ENCODE measurements at regions not wholly inside any gene's neighbourhood (a gene's known extent, or its start where the extent isn't known, plus 50 kb on each side); places are given as distances from the start of the nearest gene placed in this dataset. TPM values are rescaled to one million over a fixed set of nuclear protein-coding genes. Genes with fewer than 3 reads are reported as not detected.
A peak's percentile ranks its signal among the peaks of the same experiment; 100 is the strongest.

DNA sequence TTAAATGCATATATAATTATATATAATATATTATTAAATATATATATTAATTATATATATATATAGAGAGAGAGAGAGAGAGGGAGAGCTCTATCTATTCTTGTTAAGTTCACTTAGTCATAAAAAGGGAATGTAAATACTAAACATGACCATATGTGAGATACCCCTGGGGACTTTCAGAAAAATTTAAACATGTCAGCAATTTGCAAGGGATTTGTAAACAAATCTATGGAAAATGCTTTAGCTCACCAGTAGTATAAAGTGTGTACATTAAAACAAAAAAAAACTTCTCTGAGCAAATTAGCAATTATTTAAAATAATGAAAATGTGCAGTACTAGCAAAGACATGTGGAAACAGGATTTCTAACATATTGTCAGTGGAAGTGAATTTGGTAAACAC is 1755.5 kb downstream of the PCDH19 start:
- POLR2A ChIA-PET (ENCODE audit: unreplicated experiment), result no interaction called here
- Histone ChIP-seq H3K9me3 (ENCODE audit: control insufficient read depth, insufficient read depth, low read length) (no peaks in the 10 kb centered on the region; the same call in 1 of the 2 replicates), H3K18ac (ENCODE audit: low read depth, low read length) (no peak overlapping the region), H2AFZ (replicated peaks; ENCODE audit: low read length, poor library complexity) (no peak overlapping the region), H3K4me2 (ENCODE audit: low read depth, low read length) (no peak overlapping the region), H4K20me1 (ENCODE audit: insufficient read depth, low read length) (no peaks in the 10 kb centered on the region), H3K4me1 (ENCODE audit: control insufficient read depth, insufficient read depth, low read length) (no peaks in the 10 kb centered on the region), H4K91ac (ENCODE audit: insufficient read depth, low read depth, low read length) (no peak overlapping the region), H3K9ac (ENCODE audit: low read depth, low read length) (no peak overlapping the region), H3K4me3 (ENCODE audit: insufficient read depth, low read depth, low read length) (no peak overlapping the region), H2BK5ac (ENCODE audit: low read depth, low read length, poor library complexity, severe bottlenecking) (no peak overlapping the region), H4K8ac (ENCODE audit: low read depth in 2 of 2, low read length in 2 of 2) (no peak overlapping the region), H3K9me1 (ENCODE audit: insufficient read depth, low read length) (no peaks in the 10 kb centered on the region), H3K4ac (ENCODE audit: low read depth, low read length) (no peak overlapping the region), H3K36me3 (ENCODE audit: control insufficient read depth, insufficient read depth, low read length) (no peaks in the 10 kb centered on the region), H3K14ac (replicated peaks; ENCODE audit: low read depth, low read length) (no peak overlapping the region), H2AK9ac (replicated peaks; ENCODE audit: low read depth, low read length, poor library complexity) (no peak overlapping the region), H3K56ac (ENCODE audit: extremely low read depth, insufficient read depth, low read length) (no peak overlapping the region), H3K23ac (ENCODE audit: low read depth, low read length) (no peak overlapping the region), H2AK5ac (ENCODE audit: low read depth, low read length) (no peak overlapping the region), H3K27me3 (ENCODE audit: control insufficient read depth, insufficient read depth, low read length) (no peaks in the 10 kb centered on the region), H3K27ac (ENCODE audit: insufficient read depth, low read length) (no peak overlapping the region), H2BK15ac (ENCODE audit: low read depth, low read length) (no peak overlapping the region), H2BK120ac (ENCODE audit: low read depth, low read length) (no peak overlapping the region), H4K5ac (ENCODE audit: low read depth, low read length) (no peak overlapping the region), H2BK20ac (ENCODE audit: low read depth, low read length) (no peak overlapping the region), H3K79me1 (ENCODE audit: low read depth in 1 of 2, low read length in 2 of 2) (no peaks in the 10 kb centered on the region)
- intact Hi-C loops (cut with micrococcal nuclease) (no loop called here), in situ Hi-C loops (cut with MboI; ENCODE audit: low sequenced_read_pairs) (no loop called here), dilution Hi-C loops (cut with HindIII; ENCODE audit: low sequenced_read_pairs, unreplicated experiment) (no loop called here)
- CTCF ChIA-PET, result no interaction called here
- no TSS peak for BruUV-seq (replicated peaks)
- DNase-seq (no peak), ATAC-seq (ENCODE audit: low read depth) (no peak)
- no peak for TF ChIP-seq SMC3 (IDR thresholded peaks at IDR 0.05; ENCODE audit: low read depth, low read length)
- TF ChIP-seq MAFK (IDR thresholded peaks at IDR 0.05; ENCODE audit: low read depth, low read length), result peak; percentile 68

Small RNAs in the stretch of these regions (microRNA-seq; reads per million reads assigned to microRNA genes)
- gene AL357312.1 (ENCODE audit: insufficient read depth, insufficient read length), result not detected

Small RNAs in the stretch of these regions (small RNA-seq; reads per million reads assigned to genes)
- 0 reads per million in 5 experiments for gene AL357312.1
